RWPE2 (cell line): ENCODE measurements at regions not wholly inside any gene's neighbourhood (a gene's known extent, or its start where the extent isn't known, plus 50 kb on each side); places are given as distances from the start of the nearest gene placed in this dataset.

Experiments
- ATAC-seq: fragments of 200-7000 bp; cut with Tn5 transposase; 3 replicates; pipeline ENCODE4 v1.9.1; 2021; ENCODE audit warnings: low read depth
- DNase-seq: peaks from one replicate; pipeline ENCODE4 v3.0.0-alpha.2; 2020; ENCODE audit warnings: low spot score
- H3K27ac ChIP-seq: fragments of 450-650 bp; 2 replicates; pipeline ENCODE4 v1.5.1; 2017; ENCODE audit warnings: mild to moderate bottlenecking; ENCODE audit not compliant: poor library complexity, severe bottlenecking
- H3K27me3 ChIP-seq: fragments of 250-450 bp; sonication (Bioruptor Pico); 2 replicates; pipeline ENCODE4 v1.5.1; 2021; ENCODE audit warnings: mild to moderate bottlenecking, moderate library complexity; ENCODE audit not compliant: insufficient read depth, poor library complexity, severe bottlenecking
- H3K36me3 ChIP-seq: fragments of 250-450 bp; sonication (Bioruptor Pico); 2 replicates; pipeline ENCODE4 v1.5.1; 2020; ENCODE audit warnings: low read depth, mild to moderate bottlenecking, moderate library complexity
- H3K4me1 ChIP-seq: fragments of 250-450 bp; sonication (Bioruptor Pico); 2 replicates; pipeline ENCODE4 v1.5.1; 2021; ENCODE audit warnings: mild to moderate bottlenecking, moderate library complexity; ENCODE audit not compliant: insufficient read depth, poor library complexity, severe bottlenecking
- H3K4me3 ChIP-seq: fragments of 250-450 bp; sonication (Bioruptor Pico); 2 replicates; pipeline ENCODE4 v1.5.1; 2021; ENCODE audit warnings: mild to moderate bottlenecking, moderate library complexity; ENCODE audit not compliant: severe bottlenecking
- H3K9me3 ChIP-seq: fragments of 250-450 bp; sonication (Bioruptor Pico); 2 replicates; pipeline ENCODE4 v1.5.1; 2021; ENCODE audit warnings: mild to moderate bottlenecking, moderate library complexity; ENCODE audit not compliant: severe bottlenecking
- CTCF ChIP-seq: fragments of 450-650 bp; IDR thresholded peaks from one replicate; pipeline ENCODE4 v1.5.1; 2017; ENCODE audit warnings: mild to moderate bottlenecking, moderate library complexity; ENCODE audit not compliant: poor library complexity, severe bottlenecking

GRCh38 chr5:125587631-125588030 lies 835.6 kb upstream of the GRAMD2B start:
- Histone ChIP-seq H3K4me1 (no peaks in the 10 kb centered on the region), H3K27ac (no peak overlapping the region), H3K9me3 (no peaks in the 10 kb centered on the region), H3K4me3 (no peak overlapping the region), H3K27me3 (no peaks in the 10 kb centered on the region), H3K36me3 (no peaks in the 10 kb centered on the region)
- no peak for ATAC-seq
- TF ChIP-seq CTCF = no peak
- DNase-seq = no peak

GRCh38 chr5:125592856-125593255 lies 830.4 kb upstream of the GRAMD2B start:
- ATAC-seq = no peak
- Histone ChIP-seq H3K4me1 (no peaks in the 10 kb centered on the region), H3K27me3 (no peaks in the 10 kb centered on the region), H3K27ac (no peak overlapping the region), H3K9me3 (no peaks in the 10 kb centered on the region), H3K4me3 (no peak overlapping the region), H3K36me3 (no peaks in the 10 kb centered on the region)
- no peak for DNase-seq
- TF ChIP-seq CTCF = no peak

- Histone ChIP-seq H3K27me3 (no peaks in the 10 kb centered on the region), H3K27ac (no peak overlapping the region), H3K4me3 (no peak overlapping the region), H3K4me1 (no peaks in the 10 kb centered on the region), H3K9me3 (no peaks in the 10 kb centered on the region), H3K36me3 (no peaks in the 10 kb centered on the region)
- ATAC-seq = no peak
- no peak for DNase-seq
- TF ChIP-seq CTCF = no peak
Observed at GRCh38 chr5:125595095-125595494, 828.1 kb upstream of the GRAMD2B start.

- TF ChIP-seq CTCF = no peak
- ATAC-seq = no peak
- no peak overlapping the region for H3K27ac ChIP-seq
- no peak for DNase-seq
- no peak overlapping the region for H3K4me3 ChIP-seq
- no peaks in the 10 kb centered on the region for H3K4me1 ChIP-seq
- no peaks in the 10 kb centered on the region for H3K9me3 ChIP-seq
- H3K36me3 ChIP-seq = no peaks in the 10 kb centered on the region
- no peaks in the 10 kb centered on the region for H3K27me3 ChIP-seq
Observed at GRCh38 chr5:125595845-125596244, 827.4 kb upstream of the GRAMD2B start.

GRCh38 chr5:125597338-125597737 lies 825.9 kb upstream of the GRAMD2B start:
- no peak for DNase-seq
- no peaks in the 10 kb centered on the region for H3K9me3 ChIP-seq
- H3K27ac ChIP-seq = no peak overlapping the region
- H3K4me3 ChIP-seq = no peak overlapping the region
- ATAC-seq = no peak
- no peaks in the 10 kb centered on the region for H3K27me3 ChIP-seq
- H3K36me3 ChIP-seq = no peaks in the 10 kb centered on the region
- no peak for TF ChIP-seq CTCF
- no peaks in the 10 kb centered on the region for H3K4me1 ChIP-seq
